ENCODE measurements at regions not wholly inside any gene's neighbourhood (a gene's known extent, or its start where the extent isn't known, plus 50 kb on each side); places are given as distances from the start of the nearest gene placed in this dataset.

- TF ChIP-seq CTCF (IDR thresholded peaks at IDR 0.05) (no peak), EP300 (IDR thresholded peaks at IDR 0.05) (no peak), POLR2A (IDR thresholded peaks at IDR 0.05) (no peak), POLR2AphosphoS5 (IDR thresholded peaks at IDR 0.05) (no peak)
Observed at GRCh38 chr12:125696054-125696453, 630.8 kb downstream of the AACS start.

Measured in stomach (tissue), 4 donors.